ENCODE measurements at regions not wholly inside any gene's neighbourhood (a gene's known extent, or its start where the extent isn't known, plus 50 kb on each side); places are given as distances from the start of the nearest gene placed in this dataset.

- POLR2A ChIA-PET: interaction anchor here (0.6 kb wide), 1 partner anchor 27 kb away, joined by 3 read pairs; no protein-coding TSS in a partner anchor
- RAD21 ChIA-PET (ENCODE audit: unreplicated experiment): no interaction called here
- TF ChIP-seq, protein P1, sequence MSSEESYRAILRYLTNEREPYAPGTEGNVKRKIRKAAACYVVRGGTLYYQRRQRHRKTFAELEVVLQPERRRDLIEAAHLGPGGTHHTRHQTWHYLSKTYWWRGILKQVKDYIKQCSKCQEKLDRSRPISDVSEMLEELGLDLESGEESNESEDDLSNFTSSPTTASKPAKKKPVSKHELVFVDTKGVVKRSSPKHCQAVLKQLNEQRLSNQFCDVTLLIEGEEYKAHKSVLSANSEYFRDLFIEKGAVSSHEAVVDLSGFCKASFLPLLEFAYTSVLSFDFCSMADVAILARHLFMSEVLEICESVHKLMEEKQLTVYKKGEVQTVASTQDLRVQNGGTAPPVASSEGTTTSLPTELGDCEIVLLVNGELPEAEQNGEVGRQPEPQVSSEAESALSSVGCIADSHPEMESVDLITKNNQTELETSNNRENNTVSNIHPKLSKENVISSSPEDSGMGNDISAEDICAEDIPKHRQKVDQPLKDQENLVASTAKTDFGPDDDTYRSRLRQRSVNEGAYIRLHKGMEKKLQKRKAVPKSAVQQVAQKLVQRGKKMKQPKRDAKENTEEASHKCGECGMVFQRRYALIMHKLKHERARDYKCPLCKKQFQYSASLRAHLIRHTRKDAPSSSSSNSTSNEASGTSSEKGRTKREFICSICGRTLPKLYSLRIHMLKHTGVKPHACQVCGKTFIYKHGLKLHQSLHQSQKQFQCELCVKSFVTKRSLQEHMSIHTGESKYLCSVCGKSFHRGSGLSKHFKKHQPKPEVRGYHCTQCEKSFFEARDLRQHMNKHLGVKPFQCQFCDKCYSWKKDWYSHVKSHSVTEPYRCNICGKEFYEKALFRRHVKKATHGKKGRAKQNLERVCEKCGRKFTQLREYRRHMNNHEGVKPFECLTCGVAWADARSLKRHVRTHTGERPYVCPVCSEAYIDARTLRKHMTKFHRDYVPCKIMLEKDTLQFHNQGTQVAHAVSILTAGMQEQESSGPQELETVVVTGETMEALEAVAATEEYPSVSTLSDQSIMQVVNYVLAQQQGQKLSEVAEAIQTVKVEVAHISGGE (CRISPR knock-in tag; IDR thresholded peaks at IDR 0.05): no peak
- TF ChIP-seq SMAD1 (IDR thresholded peaks at IDR 0.05; ENCODE audit: low read depth, partially characterized antibody): no peak
- TF ChIP-seq, protein P2, sequence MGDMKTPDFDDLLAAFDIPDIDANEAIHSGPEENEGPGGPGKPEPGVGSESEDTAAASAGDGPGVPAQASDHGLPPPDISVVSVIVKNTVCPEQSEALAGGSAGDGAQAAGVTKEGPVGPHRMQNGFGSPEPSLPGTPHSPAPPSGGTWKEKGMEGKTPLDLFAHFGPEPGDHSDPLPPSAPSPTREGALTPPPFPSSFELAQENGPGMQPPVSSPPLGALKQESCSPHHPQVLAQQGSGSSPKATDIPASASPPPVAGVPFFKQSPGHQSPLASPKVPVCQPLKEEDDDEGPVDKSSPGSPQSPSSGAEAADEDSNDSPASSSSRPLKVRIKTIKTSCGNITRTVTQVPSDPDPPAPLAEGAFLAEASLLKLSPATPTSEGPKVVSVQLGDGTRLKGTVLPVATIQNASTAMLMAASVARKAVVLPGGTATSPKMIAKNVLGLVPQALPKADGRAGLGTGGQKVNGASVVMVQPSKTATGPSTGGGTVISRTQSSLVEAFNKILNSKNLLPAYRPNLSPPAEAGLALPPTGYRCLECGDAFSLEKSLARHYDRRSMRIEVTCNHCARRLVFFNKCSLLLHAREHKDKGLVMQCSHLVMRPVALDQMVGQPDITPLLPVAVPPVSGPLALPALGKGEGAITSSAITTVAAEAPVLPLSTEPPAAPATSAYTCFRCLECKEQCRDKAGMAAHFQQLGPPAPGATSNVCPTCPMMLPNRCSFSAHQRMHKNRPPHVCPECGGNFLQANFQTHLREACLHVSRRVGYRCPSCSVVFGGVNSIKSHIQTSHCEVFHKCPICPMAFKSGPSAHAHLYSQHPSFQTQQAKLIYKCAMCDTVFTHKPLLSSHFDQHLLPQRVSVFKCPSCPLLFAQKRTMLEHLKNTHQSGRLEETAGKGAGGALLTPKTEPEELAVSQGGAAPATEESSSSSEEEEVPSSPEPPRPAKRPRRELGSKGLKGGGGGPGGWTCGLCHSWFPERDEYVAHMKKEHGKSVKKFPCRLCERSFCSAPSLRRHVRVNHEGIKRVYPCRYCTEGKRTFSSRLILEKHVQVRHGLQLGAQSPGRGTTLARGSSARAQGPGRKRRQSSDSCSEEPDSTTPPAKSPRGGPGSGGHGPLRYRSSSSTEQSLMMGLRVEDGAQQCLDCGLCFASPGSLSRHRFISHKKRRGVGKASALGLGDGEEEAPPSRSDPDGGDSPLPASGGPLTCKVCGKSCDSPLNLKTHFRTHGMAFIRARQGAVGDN (IDR thresholded peaks at IDR 0.05): no peak
- no peak for TF ChIP-seq NFXL1 (IDR thresholded peaks at IDR 0.05; ENCODE audit: borderline replicate concordance)
- intact Hi-C loops (cut with micrococcal nuclease; ENCODE audit: unreplicated experiment) (no loop called here), in situ Hi-C loops (cut with MboI) (no loop called here)
- FAIRE-seq: no peak
- Histone ChIP-seq H2AFZ (ENCODE audit: control insufficient read depth, low read depth, low read length) (no peak overlapping the region), H3K27me3 (replicated peaks in 1 of 2; ENCODE audit: control insufficient read depth in 2 of 2, insufficient read depth in 2 of 2, low read length in 1 of 2) (peaks cover 0 to 3% of the 10 kb centered on the region in 2 experiments; a peak in 2 of 4 replicates), H3K9ac (ENCODE audit: control insufficient read depth, insufficient read depth, low read length) (no peak overlapping the region), H3K4me1 (ENCODE audit: control insufficient read depth, insufficient read depth, low read length) (no peaks in the 10 kb centered on the region), H3K4me2 (ENCODE audit: control insufficient read depth, insufficient read depth) (no peak overlapping the region), H3K9me3 (replicated peaks; ENCODE audit: control insufficient read depth, insufficient read depth, low read length) (no peaks in the 10 kb centered on the region), H3K36me3 (ENCODE audit: control insufficient read depth in 2 of 2, insufficient read depth in 2 of 2, low read length in 1 of 2) (no peaks in the 10 kb centered on the region), H4K20me1 (ENCODE audit: control insufficient read depth, insufficient read depth) (no peaks in the 10 kb centered on the region), H3K4me3 (no peak overlapping the region), H3K27ac (ENCODE audit: control insufficient read depth, insufficient read depth) (no peak overlapping the region), H3K79me2 (ENCODE audit: control insufficient read depth, insufficient read depth, low read length) (no peaks in the 10 kb centered on the region)
- SMC1A ChIA-PET (ENCODE audit: uncharacterized antibody, unreplicated experiment): no interaction called here
- 30% methylated on average over 10 of the region's 10 CpGs for WGBS (ENCODE audit: insufficient coverage, insufficient replicate concordance, low lambda C conversion rate, missing lambda C conversion rate)
- CTCF ChIA-PET: interaction anchor here (0.6 kb wide), 1 partner anchor 295 kb away, joined by 3 read pairs; no protein-coding TSS in a partner anchor
- no peak for DNase-seq (ENCODE audit: low read depth, low spot score)
- ATAC-seq: no peak
- no TSS peak for BruUV-seq (replicated peaks)
These were observed 61.7 kb upstream of the FGF3 start for GRCh38 chr11:69880826-69881445.

Data from GM12878 (cell line).